ENCODE measurements at regions not wholly inside any gene's neighbourhood (a gene's known extent, or its start where the extent isn't known, plus 50 kb on each side); places are given as distances from the start of the nearest gene placed in this dataset.

GRCh38 chr16:85197611-85198566 is 85.6 kb upstream of the CIBAR2 start (continued):
- TF ChIP-seq TRIM22 (IDR thresholded peaks at IDR 0.05) (no peak), ZNF12 (CRISPR knock-in tag; IDR thresholded peaks at IDR 0.05) (peak; percentile 67; the same call in 1 of the 2 replicates), RFXAP (CRISPR knock-in tag; IDR thresholded peaks at IDR 0.05; ENCODE audit: borderline replicate concordance) (peak; percentile 65; the same call in 1 of the 2 replicates), ZNF276 (CRISPR knock-in tag; IDR thresholded peaks at IDR 0.05; ENCODE audit: low read depth) (peak; percentile 96), ZBTB10 (CRISPR knock-in tag; IDR thresholded peaks at IDR 0.05; ENCODE audit: borderline replicate concordance) (peak; percentile 68; the same call in 1 of the 2 replicates), ZFP41 (CRISPR knock-in tag; IDR thresholded peaks at IDR 0.05; ENCODE audit: borderline replicate concordance) (peak; percentile 39; the same call in 1 of the 2 replicates), PRDM10 (CRISPR knock-in tag; IDR thresholded peaks at IDR 0.05; ENCODE audit: low read depth) (peak; percentile 85), ZNF609 (CRISPR knock-in tag; IDR thresholded peaks at IDR 0.05; ENCODE audit: borderline replicate concordance) (peak; percentile 96), ZNF749 (CRISPR knock-in tag; IDR thresholded peaks at IDR 0.05; ENCODE audit: borderline replicate concordance) (no peak), SIX4 (CRISPR knock-in tag; IDR thresholded peaks at IDR 0.05) (peak; percentile 47; the same call in 1 of the 2 replicates)
